ENCODE measurements at regions not wholly inside any gene's neighbourhood (a gene's known extent, or its start where the extent isn't known, plus 50 kb on each side); places are given as distances from the start of the nearest gene placed in this dataset.

DNA sequence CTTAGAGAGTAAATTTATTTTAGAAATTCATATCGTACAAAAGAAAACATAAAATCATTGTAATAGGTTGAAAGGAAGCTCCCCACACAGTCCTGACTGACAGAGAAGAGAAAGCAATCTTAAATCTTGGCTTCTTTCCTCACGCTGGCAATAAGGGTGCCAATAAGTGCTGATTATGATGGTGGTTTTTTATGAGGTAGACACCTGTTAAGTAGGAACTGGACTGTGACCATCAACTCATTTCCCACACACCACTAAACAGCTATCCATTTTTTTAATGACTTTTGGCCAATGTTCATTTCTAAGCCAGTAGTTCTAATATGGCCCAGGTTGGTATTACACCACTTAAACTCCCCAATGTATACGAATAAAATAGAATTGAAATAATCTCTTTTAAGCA lies 893.5 kb upstream of the NUDT12 start:
- TF ChIP-seq TAF1 (IDR thresholded peaks at IDR 0.05; ENCODE audit: borderline replicate concordance, insufficient read depth, low read length) (no peak), SIN3A (IDR thresholded peaks at IDR 0.05; ENCODE audit: borderline replicate concordance, insufficient read depth, low read length) (no peak), POLR2AphosphoS5 (IDR thresholded peaks at IDR 0.05; ENCODE audit: low read depth, low read length) (no peak), FOXP2 (optimal IDR thresholded peaks at IDR 0.05; ENCODE audit: borderline replicate concordance, extremely low read depth, extremely low read length, insufficient read depth) (no peak)
- TF ChIP-seq, protein P1, sequence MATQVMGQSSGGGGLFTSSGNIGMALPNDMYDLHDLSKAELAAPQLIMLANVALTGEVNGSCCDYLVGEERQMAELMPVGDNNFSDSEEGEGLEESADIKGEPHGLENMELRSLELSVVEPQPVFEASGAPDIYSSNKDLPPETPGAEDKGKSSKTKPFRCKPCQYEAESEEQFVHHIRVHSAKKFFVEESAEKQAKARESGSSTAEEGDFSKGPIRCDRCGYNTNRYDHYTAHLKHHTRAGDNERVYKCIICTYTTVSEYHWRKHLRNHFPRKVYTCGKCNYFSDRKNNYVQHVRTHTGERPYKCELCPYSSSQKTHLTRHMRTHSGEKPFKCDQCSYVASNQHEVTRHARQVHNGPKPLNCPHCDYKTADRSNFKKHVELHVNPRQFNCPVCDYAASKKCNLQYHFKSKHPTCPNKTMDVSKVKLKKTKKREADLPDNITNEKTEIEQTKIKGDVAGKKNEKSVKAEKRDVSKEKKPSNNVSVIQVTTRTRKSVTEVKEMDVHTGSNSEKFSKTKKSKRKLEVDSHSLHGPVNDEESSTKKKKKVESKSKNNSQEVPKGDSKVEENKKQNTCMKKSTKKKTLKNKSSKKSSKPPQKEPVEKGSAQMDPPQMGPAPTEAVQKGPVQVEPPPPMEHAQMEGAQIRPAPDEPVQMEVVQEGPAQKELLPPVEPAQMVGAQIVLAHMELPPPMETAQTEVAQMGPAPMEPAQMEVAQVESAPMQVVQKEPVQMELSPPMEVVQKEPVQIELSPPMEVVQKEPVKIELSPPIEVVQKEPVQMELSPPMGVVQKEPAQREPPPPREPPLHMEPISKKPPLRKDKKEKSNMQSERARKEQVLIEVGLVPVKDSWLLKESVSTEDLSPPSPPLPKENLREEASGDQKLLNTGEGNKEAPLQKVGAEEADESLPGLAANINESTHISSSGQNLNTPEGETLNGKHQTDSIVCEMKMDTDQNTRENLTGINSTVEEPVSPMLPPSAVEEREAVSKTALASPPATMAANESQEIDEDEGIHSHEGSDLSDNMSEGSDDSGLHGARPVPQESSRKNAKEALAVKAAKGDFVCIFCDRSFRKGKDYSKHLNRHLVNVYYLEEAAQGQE (IDR thresholded peaks at IDR 0.05; ENCODE audit: insufficient read depth in 1 of 2, low read depth in 2 of 2, low read length in 2 of 2), result no peak

DNA sequence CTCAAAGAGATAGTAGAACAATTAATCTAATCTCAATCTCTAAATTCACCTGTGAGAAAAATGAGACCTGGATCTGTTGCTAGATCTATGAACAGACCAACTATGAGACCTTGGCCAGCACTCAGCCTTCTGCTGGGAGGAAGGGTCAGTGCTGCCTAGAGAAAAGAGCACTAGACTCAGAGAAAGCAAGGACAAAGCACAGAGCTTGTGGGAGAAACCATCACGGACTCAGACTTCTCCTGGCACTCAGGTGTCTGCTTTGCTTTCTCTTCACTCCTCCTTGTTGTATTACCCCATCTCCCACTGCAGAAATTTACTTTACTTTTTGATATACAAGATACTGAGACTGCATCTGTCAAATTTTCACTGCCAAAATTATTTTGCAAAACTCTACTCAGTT lies 890.0 kb upstream of the NUDT12 start:
- TF ChIP-seq FOXP2 (optimal IDR thresholded peaks at IDR 0.05; ENCODE audit: borderline replicate concordance, extremely low read depth, extremely low read length, insufficient read depth), result no peak
- no peak for TF ChIP-seq POLR2AphosphoS5 (IDR thresholded peaks at IDR 0.05; ENCODE audit: low read depth, low read length)
- no peak for TF ChIP-seq TAF1 (IDR thresholded peaks at IDR 0.05; ENCODE audit: borderline replicate concordance, insufficient read depth, low read length)
- TF ChIP-seq SIN3A (IDR thresholded peaks at IDR 0.05; ENCODE audit: borderline replicate concordance, insufficient read depth, low read length), result no peak
- TF ChIP-seq, protein P1 (IDR thresholded peaks at IDR 0.05; ENCODE audit: insufficient read depth in 1 of 2, low read depth in 2 of 2, low read length in 2 of 2), result no peak

DNA sequence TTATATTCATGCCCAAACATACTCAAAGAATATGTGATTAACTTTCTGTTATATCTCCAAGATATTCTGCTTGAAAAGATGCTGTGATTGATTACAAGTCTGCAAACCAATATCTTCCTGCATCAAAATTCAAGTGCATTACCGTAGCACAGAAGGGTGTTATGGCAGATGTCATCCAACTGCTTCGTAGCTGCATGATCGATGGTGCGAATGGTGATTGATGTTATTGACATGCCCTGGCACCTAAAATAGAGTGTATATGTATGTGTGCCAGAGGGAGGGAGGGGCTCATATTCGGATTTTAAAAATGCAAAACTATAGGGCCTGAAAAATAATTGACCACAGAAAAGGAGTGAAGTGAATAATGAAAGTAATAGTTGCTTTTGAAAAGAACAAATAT lies 882.1 kb upstream of the NUDT12 start:
- TF ChIP-seq, protein P1 (IDR thresholded peaks at IDR 0.05; ENCODE audit: insufficient read depth in 1 of 2, low read depth in 2 of 2, low read length in 2 of 2), result no peak
- TF ChIP-seq FOXP2 (optimal IDR thresholded peaks at IDR 0.05; ENCODE audit: borderline replicate concordance, extremely low read depth, extremely low read length, insufficient read depth) (no peak), TAF1 (IDR thresholded peaks at IDR 0.05; ENCODE audit: borderline replicate concordance, insufficient read depth, low read length) (no peak), POLR2AphosphoS5 (IDR thresholded peaks at IDR 0.05; ENCODE audit: low read depth, low read length) (no peak), SIN3A (IDR thresholded peaks at IDR 0.05; ENCODE audit: borderline replicate concordance, insufficient read depth, low read length) (no peak)

DNA sequence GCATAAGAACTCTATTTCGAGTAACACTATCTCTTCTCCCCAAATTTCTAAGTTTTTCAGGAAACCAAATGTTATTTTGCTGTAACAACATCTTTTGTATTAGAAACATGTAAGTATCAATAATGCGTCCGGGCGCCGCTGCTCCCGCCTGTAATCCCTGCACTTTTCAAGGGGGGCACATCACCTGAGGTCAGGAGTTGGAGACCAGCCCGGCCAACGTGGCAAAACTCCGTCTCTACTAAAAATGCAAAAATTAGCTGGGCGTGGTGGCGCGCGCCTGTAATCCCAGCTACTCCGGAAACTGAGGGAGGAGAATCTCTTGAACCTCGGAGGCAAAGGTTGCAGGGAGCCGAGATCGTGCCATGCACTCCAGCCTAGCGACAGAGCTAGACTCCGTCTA lies 881.1 kb upstream of the NUDT12 start:
- TF ChIP-seq POLR2AphosphoS5 (IDR thresholded peaks at IDR 0.05; ENCODE audit: low read depth, low read length) (no peak), FOXP2 (optimal IDR thresholded peaks at IDR 0.05; ENCODE audit: borderline replicate concordance, extremely low read depth, extremely low read length, insufficient read depth) (no peak)

DNA sequence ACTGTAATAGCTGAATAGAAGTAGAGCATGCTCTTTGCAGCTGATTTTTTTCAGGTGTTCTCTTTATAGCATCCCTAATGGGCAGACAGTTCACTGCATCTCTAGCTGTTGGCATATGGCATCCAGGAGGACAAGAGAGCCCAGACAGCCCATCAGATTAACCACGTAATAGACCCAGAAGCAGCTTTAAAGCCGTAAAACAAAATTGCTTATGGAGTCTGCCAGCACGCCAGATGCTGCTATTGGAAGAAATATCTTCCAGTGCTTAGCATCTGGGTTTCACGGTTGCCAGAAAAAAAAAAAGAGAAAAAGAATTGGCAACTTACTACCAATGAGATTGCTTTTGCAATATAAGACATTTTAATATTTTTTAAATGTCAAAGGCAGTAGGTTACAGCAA lies 869.4 kb upstream of the NUDT12 start:
- TF ChIP-seq SIN3A (IDR thresholded peaks at IDR 0.05; ENCODE audit: borderline replicate concordance, insufficient read depth, low read length) (no peak), POLR2AphosphoS5 (IDR thresholded peaks at IDR 0.05; ENCODE audit: low read depth, low read length) (no peak), TAF1 (IDR thresholded peaks at IDR 0.05; ENCODE audit: borderline replicate concordance, insufficient read depth, low read length) (no peak), FOXP2 (optimal IDR thresholded peaks at IDR 0.05; ENCODE audit: borderline replicate concordance, extremely low read depth, extremely low read length, insufficient read depth) (no peak)
- TF ChIP-seq, protein P1 (IDR thresholded peaks at IDR 0.05; ENCODE audit: insufficient read depth in 1 of 2, low read depth in 2 of 2, low read length in 2 of 2), result no peak

Measured in PFSK-1 (cell line).